HG03097 (cell line): ENCODE measurements at regions not wholly inside any gene's neighbourhood (a gene's known extent, or its start where the extent isn't known, plus 50 kb on each side); places are given as distances from the start of the nearest gene placed in this dataset.
"Not testable (repeated sequence)": the region's sequence is repeated elsewhere in the genome, so short reads cannot be mapped to it uniquely, and the experiment has no call there.

Experiments
- ATAC-seq: cut with Tn5 transposase; IDR thresholded peaks from one replicate; pipeline ENCODE4 v1.9.1; 2021; ENCODE audit not compliant: unreplicated experiment, low FRiP score

GRCh38 chr13:90557626-90558025 is 789.9 kb upstream of the MIR17HG start:
- ATAC-seq: no peak

DNA sequence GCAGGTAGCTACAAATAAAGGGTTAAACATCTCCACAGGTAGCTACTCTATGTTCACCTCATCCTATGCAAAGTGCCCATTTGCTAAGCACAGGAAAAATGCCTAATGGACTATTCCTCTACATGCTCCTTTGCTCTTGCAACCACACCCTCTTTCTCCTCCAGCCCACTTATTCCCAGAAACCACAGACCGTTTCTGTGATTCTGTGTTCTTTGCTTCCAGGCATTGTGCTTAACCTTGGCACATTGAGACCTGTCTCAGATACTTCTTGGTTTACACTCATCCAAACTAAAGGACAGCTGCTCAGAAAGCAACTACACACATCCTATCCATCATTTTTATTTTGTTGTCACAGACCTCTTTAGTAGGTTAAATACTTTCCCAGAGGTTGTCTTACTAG is 785.0 kb upstream of the MIR17HG start:
- no peak for ATAC-seq

DNA sequence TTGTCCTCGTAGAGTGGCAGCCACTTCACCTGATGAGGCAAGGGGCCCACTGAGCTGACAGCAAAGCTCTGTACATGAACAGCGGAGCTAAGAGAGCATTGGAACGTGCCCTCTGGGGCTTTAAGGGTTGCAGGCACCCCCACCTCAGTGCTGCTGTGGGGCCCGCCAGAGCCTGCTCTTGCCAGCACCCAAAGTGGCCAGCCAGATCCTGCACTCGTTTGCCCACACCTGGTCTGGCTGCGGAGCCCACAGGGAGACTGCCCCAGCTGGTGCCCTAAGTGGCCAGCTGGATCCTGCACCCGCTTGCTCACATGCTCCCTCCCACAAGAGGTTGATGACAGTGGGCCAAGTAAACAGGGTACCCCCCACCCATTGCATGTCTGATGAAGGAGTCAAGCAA is 783.4 kb upstream of the MIR17HG start:
- no peak for ATAC-seq

DNA sequence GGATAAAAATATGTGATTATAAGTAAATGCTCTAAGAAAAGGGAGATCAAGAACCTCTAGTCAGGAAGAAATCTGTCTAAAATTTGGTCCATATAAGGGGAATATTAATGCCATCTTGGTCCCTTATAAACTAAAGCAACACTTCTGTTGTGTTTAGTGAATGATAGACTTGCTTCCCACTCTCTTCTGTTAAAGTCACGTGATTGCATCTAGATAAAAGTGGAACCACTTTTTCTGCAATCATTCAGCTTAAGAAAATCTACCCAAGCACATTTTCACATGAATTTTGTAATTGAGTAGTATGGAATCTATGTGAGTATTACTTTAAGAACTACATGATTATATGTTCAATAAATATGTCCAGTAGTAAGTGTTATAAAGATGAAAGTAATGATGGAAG is 782.9 kb upstream of the MIR17HG start:
- ATAC-seq: no peak

GRCh38 chr13:90565985-90566713 is 781.3 kb upstream of the MIR17HG start:
- ATAC-seq: no peak

GRCh38 chr13:90568165-90568564 is 779.3 kb upstream of the MIR17HG start:
- ATAC-seq: no peak

DNA sequence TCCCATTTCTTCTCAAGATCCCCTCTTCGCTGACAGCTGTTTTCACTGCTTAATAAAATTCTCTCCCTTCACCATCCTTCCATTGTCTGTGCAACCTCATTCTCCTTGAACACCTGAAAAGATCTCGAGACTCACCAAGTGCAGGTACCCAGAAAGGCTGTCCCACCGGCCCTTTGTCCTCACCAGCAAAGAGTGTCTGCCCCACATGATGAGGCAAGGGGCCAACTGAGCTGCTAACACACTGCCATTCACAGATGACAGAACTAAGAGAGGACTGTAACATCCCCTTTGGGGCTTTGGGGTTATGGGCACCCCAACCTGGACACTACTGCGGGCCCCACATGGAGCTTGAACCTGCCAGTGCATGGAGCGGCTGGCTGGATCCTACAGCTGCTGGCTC is 771.4 kb upstream of the MIR17HG start:
- ATAC-seq: no peak

DNA sequence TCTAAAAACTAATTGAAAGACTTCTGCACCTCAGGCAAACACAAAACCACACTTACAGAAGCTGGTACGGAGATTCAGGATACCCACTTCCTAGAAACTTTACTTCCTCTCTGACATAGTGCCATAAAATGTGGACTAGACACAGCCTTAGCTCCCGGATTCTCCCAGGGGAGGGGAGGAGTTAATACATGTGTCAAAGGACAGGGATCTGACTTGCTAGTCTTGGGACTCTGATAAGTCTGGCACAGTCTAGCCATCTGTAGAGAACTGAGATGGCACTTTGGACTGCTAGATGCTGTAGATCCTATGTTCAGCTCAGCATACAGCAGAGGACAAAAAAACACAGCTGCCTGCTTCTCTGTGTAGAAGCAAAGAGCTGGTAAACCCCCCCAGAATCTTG is 769.8 kb upstream of the MIR17HG start:
- ATAC-seq: no peak

GRCh38 chr13:90585392-90585791 is 762.1 kb upstream of the MIR17HG start:
- ATAC-seq: no peak

DNA sequence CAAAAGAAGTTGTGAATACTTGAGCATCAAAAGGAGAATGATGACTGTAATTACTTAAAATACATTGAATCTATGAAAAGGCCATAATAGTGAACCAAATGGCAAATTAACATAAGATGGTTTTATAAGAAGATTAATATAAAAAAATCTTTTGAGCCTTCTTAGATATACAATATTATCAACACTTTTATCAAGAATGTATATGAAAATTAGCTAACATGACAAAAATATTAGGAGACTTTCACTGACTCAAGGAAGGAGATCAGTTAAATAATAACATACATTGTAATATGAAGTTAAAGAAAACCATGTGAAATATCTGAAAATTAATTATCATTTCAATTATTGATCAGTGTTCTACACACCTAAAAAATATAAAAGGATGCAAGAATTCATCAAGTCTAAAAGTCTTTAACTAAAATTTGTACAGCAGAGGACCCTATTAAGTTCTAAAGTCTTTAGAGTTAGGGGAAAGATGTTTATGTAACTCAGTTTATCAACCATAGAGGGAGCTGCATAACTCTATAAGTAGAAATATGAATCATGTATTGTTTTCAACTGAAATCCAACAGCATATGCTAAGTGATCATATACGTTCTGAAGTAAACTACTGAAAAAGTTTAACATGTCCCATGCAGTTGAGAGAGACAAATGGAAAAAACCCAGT is 756.1 kb upstream of the MIR17HG start:
- ATAC-seq: no peak

DNA sequence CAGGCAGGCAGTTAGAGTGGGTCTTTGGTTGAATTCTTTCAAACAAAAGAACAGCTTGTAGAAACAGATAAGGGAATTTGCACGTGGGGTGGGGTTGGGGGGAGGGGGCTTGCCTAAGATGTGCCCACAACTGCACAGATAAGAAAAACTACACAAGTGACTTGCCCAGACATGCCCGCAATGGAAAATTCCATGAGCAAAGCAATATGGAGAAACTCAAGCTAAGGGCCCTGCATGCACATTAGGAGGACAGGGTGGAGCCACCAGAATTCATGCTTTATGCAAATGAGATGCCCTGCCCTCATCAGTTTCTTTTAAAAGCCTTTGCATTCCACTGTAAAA is 755.6 kb upstream of the MIR17HG start:
- no peak for ATAC-seq

DNA sequence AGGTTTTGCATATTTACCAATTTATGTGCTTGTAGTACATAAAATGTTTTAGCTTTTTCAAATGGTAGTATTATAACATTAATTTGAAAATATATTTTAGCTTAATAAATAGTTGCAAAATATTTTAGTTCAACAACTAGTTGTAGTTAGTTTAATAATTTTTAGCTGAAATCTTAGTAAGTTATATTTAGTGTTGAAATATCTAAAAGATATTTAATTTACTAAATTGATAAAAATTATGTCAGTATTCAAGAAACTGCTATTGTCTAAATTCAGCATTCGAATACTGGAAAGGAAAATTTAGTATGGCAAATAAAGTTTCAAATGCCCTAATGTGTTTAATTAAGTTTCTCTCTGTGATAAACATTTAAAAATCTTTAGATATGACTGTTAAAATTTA is 754.5 kb upstream of the MIR17HG start:
- ATAC-seq: no peak

GRCh38 chr13:90594681-90595080 is 752.8 kb upstream of the MIR17HG start:
- no peak for ATAC-seq

DNA sequence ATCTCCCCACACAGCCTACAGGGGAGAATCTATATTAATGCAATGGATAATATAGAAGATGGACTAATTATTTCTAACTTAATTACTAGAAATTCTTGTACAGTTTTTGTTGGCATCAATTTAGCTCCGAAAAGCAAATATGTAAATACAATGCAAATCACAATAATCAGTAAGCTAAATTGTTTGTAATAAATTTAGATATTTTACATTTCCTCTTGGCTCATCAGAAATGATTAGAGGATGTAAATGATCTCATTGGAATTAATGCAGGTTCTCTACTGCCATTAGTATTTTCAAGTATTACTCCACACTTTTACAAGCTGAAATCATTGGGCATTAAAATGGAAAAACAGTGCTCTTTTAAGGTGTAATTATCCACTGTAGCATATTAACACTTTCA is 741.8 kb upstream of the MIR17HG start:
- ATAC-seq: no peak

GRCh38 chr13:90606921-90607320 is 740.6 kb upstream of the MIR17HG start:
- ATAC-seq: not testable (repeated sequence)

- no peak for ATAC-seq
Measured at GRCh38 chr13:90612391-90612790, 735.1 kb upstream of the MIR17HG start.

DNA sequence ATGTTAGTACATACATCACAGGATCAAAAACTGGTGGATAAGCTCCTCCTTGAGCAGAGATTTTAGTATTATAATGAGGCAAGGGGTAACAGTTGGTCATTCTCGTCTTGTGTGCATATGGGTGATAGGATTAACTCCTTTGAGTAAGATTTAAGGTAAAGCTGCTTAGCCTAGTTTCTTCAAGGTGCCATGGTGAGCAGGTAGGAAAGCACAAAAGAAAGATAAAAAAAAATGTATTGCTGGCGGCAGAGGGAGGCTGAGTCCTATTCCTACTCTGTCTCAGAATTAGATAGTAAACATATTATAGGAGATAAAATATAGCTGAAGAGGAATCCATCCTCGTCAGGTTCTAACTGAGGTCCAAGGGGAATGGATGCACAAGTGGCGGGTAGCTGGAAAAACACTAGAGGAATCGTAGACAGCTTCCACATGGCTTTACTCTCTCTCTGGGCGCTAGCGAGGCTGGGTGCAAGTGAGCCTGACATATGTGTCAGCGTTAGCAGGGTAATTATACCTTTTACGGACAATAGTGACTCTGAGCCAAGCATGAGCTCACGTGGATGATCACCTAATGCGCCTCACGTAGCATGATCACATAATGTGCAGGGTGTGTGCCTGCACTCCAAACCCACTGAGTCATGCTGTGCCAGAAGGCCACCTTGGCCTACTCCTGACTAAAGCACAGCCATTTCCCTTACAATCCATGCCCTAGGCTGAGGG is 734.3 kb upstream of the MIR17HG start:
- no peak for ATAC-seq

GRCh38 chr13:90615236-90615635 is 732.3 kb upstream of the MIR17HG start:
- ATAC-seq: no peak

DNA sequence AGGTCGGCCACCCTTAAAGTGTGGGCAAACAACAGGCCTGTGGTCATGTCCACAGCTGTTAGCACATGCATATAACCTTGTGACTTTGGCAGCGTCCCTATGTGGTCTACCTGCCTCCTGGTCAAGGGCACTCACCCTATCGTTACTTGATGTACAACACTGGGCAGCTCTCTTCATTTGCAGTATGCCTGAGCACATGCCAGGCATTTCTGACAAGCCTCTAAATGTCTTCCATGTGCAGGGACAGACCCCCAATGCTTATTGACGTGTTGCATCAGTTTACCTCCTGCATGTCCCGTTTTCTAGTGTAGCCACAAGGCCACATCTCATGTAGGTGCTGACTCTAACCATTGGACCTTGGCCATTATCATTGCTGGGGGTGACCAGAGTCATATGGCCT is 731.7 kb upstream of the MIR17HG start:
- no peak for ATAC-seq

- ATAC-seq: no peak
Measured at GRCh38 chr13:90618133-90618532, 729.4 kb upstream of the MIR17HG start.

- ATAC-seq: no peak
Measured at GRCh38 chr13:90622541-90622940, 724.9 kb upstream of the MIR17HG start.
